GM12878 (cell line): ENCODE measurements at regions not wholly inside any gene's neighbourhood (a gene's known extent, or its start where the extent isn't known, plus 50 kb on each side); places are given as distances from the start of the nearest gene placed in this dataset.
"Not testable (repeated sequence)": the region's sequence is repeated elsewhere in the genome, so short reads cannot be mapped to it uniquely, and the experiment has no call there.

Source experiments
- ATAC-seq: fragments of 200-7000 bp; cut with Tn5 transposase; 3 replicates; pipeline ENCODE4 v1.9.1; 2020; ENCODE audit warnings: mild to moderate bottlenecking, moderate library complexity
- BruUV-seq: library from RNA; stranded (reverse); fragments of 400-500 nt; replicated peaks from 2 replicates; lab custom pipeline; 2021; lab: Mats Ljungman, UMichigan
- CTCF ChIA-PET: fragments of 300-600 bp; sonication (Branson Sonifier 250); formaldehyde crosslinking; extraction: SDS; loops from one replicate; lab custom pipeline; 2021; ENCODE audit warnings: inconsistent platforms; lab: Yijun Ruan, JAX
- POLR2A ChIA-PET: fragments of 350-600 bp; formaldehyde crosslinking; extraction: SDS; loops from one replicate; lab custom pipeline; 2021; ENCODE audit warnings: inconsistent platforms; lab: Charles Lee
- RAD21 ChIA-PET: fragments of 300-600 bp; sonication (Branson Sonifier 250); formaldehyde crosslinking; loops from one replicate; lab custom pipeline; 2023; ENCODE audit warnings: antibody characterized with exemption; ENCODE audit not compliant: unreplicated experiment; lab: Charles Lee
- SMC1A ChIA-PET: fragments of 300-600 bp; sonication (Branson Sonifier 250); formaldehyde crosslinking; loops from one replicate; lab custom pipeline; 2023; ENCODE audit not compliant: unreplicated experiment, uncharacterized antibody; lab: Charles Lee
- DNase-seq: peaks from one replicate; pipeline ENCODE4 v3.0.0-alpha.2; 2011; ENCODE audit warnings: low read depth, low spot score
- FAIRE-seq: peaks from 3 replicates; lab custom pipeline; 2011; peaks lifted over from hg19 to GRCh38; lab: Jason Lieb, UNC
- H2AFZ ChIP-seq: 2 replicates; pipeline ENCODE4 v1.6.0; 2011; ENCODE audit warnings: low read depth, low read length, control low read depth; ENCODE audit not compliant: control insufficient read depth
- H3K27ac ChIP-seq: 2 replicates; pipeline ENCODE4 v1.5.1; 2011; ENCODE audit warnings: control low read depth; ENCODE audit not compliant: control insufficient read depth, insufficient read depth
- H3K27me3 ChIP-seq, 2 experiments: replicated peaks in 1 of 2; 2 replicates each; pipeline versions ENCODE4 v1.6.0 to v1.6.1; 2011; ENCODE audit warnings: low read length in 1 of 2; ENCODE audit not compliant: control insufficient read depth in 2 of 2, insufficient read depth in 2 of 2
- H3K36me3 ChIP-seq, 2 experiments: 2 replicates each; pipeline ENCODE4 v1.5.1; 2011; ENCODE audit warnings: low read length in 1 of 2; ENCODE audit not compliant: control insufficient read depth in 2 of 2, insufficient read depth in 2 of 2
- H3K4me1 ChIP-seq: 2 replicates; pipeline ENCODE4 v1.6.1; 2011; ENCODE audit warnings: mild to moderate bottlenecking, low read length, moderate library complexity, mixed read lengths; ENCODE audit not compliant: control insufficient read depth, insufficient read depth
- H3K4me2 ChIP-seq: 2 replicates; pipeline ENCODE4 v1.6.0; 2011; ENCODE audit warnings: control low read depth; ENCODE audit not compliant: control insufficient read depth, insufficient read depth
- H3K4me3 ChIP-seq: fragments of 200-600 bp; sonication (generic); 2 replicates; pipeline ENCODE4 v1.5.1; 2016
- H3K79me2 ChIP-seq: 2 replicates; pipeline ENCODE4 v1.6.0; 2011; ENCODE audit warnings: low read length; ENCODE audit not compliant: control insufficient read depth, insufficient read depth
- H3K9ac ChIP-seq: 2 replicates; pipeline ENCODE4 v1.8.0; 2011; ENCODE audit warnings: low read length, control low read depth, mixed read lengths; ENCODE audit not compliant: control insufficient read depth, insufficient read depth
- H3K9me3 ChIP-seq: replicated peaks from 3 replicates; pipeline ENCODE4 v1.5.1; 2011; ENCODE audit warnings: mild to moderate bottlenecking, low read length; ENCODE audit not compliant: control insufficient read depth, insufficient read depth
- H4K20me1 ChIP-seq: 2 replicates; pipeline ENCODE4 v1.6.0; 2011; ENCODE audit not compliant: control insufficient read depth, insufficient read depth
- CBFB ChIP-seq: IDR thresholded peaks from 2 replicates; pipeline ENCODE4 v1.6.1; 2016; ENCODE audit warnings: antibody characterized with exemption, low read depth
- CUX1 ChIP-seq: IDR thresholded peaks from 2 replicates; pipeline ENCODE4 v1.6.1; 2012; ENCODE audit warnings: improper control_type of control experiment, low read depth, low read length; ENCODE audit not compliant: insufficient replicate concordance
- GATAD2B ChIP-seq: fragments of 450-650 bp; conservative IDR thresholded peaks from 2 replicates; pipeline ENCODE4 v1.6.1; 2017; ENCODE audit warnings: low read depth, mild to moderate bottlenecking, moderate library complexity
- HDGF ChIP-seq: fragments of 450-650 bp; IDR thresholded peaks from 2 replicates; pipeline ENCODE4 v1.6.1; 2016; ENCODE audit warnings: antibody characterized with exemption
- MTA2 ChIP-seq: fragments of 450-650 bp; IDR thresholded peaks from 2 replicates; pipeline ENCODE4 v1.6.1; 2016; ENCODE audit warnings: low read depth, mild to moderate bottlenecking, moderate library complexity
- WGBS: methylation state at CpG from one replicate; pipeline ENCODE4 v1.1.6; 2016; ENCODE audit warnings: low lambda C conversion rate; ENCODE audit not compliant: insufficient replicate concordance, insufficient coverage; ENCODE audit errors: missing lambda C conversion rate; 5-methylcytosine and 5-hydroxymethylcytosine counted together
- in situ Hi-C: fragments of 300-500 bp; cut with MboI; formaldehyde crosslinking; loops from 9 replicates; pipeline ENCODE4 v1.14.3; 2018; ENCODE audit warnings: mixed read lengths
- intact Hi-C: fragments of 100-400 bp; cut with micrococcal nuclease; formaldehyde crosslinking; loops from one replicate; pipeline ENCODE4 v1.14.2; 2022; ENCODE audit not compliant: unreplicated experiment

DNA sequence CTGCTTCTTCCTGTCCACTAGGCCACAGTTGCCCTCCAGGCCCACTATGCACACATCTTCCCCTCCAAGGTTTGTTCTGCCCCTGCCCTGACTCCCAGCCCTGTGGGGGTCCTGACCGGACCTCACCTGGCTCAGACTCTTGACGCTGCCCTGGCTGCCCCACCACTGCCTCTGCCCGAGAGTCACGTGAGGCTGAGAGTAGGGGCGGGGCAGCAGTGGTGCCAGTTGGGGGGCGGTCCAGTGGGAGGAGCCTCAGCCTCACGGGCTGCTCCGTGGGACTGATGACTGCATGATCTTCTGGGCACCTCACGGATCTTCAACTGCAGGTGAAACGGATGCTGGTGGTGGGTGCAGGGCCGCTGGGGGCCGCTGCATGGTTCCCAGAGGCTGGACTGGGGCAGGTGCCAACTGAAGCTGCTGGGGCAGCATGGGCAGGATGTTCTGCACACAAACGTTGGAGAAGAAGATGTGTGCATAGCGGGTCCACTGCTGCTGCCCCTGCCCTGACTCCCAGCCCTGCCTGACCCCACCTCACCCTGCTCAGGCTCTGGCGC lies 77.6 kb downstream of the HHIPL2 start:
- WGBS, result 35% methylated on average over 11 of the region's 15 CpGs
- H3K36me3 ChIP-seq, H3K4me3 ChIP-seq, H3K27ac ChIP-seq, SMC1A ChIA-PET, H4K20me1 ChIP-seq, in situ Hi-C loops, FAIRE-seq, RAD21 ChIA-PET, H3K9ac ChIP-seq, H2AFZ ChIP-seq, BruUV-seq, H3K9me3 ChIP-seq, H3K4me1 ChIP-seq, ATAC-seq, H3K27me3 ChIP-seq, CTCF ChIA-PET, H3K4me2 ChIP-seq, intact Hi-C loops, POLR2A ChIA-PET, DNase-seq, H3K79me2 ChIP-seq: not testable (repeated sequence)

DNA sequence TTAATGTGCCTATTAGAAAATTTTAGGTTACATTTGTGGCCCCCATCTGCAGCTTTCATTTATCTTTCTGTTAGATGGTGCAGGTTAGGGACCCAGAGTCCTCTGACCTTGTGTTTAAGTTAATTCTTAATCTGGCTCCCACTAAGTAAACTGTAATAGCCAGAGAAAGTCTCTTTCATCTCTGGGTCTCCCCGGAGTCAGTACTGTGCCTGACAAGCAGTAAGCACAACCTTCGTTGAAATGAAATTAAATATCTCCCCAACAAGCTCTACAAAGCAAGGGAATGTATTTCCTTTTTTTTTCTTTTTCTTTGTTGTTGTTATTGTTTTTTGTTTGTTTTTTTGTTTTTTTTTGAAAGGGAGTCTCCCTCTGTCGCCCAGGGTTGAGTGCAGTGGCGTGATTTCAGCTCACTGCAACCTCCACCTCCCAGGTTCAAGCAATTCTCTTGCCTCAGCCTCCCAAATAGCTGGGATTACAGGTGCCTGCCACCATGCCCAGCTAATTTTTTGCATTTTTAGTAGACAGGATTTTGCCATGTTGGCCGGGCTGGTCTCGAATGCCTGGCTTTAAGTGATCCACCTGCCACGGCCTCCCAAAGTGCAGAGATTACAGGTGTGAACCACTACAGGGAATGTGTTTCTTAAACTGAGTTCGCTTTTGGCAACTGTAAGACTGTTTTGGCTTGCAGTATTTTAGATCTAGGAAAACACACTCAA lies 81.6 kb downstream of the HHIPL2 start:
- H3K9ac ChIP-seq, result no peak overlapping the region
- RAD21 ChIA-PET, result interaction anchor here (1.0 to 4.6 kb wide), 10 partner anchors 124 to 988 kb away, joined by 3 to 50 read pairs (median 4); partner anchors contain the start of genes FAM177B and TAF1A
- SMC1A ChIA-PET, result interaction anchor here (0.9 to 2.5 kb wide), 4 partner anchors 117 to 170 kb away, joined by 3 to 37 read pairs (median 6); no protein-coding TSS in a partner anchor
- CTCF ChIA-PET, result interaction anchor here (0.7 to 7.0 kb wide), 15 partner anchors 11 to 658 kb away, joined by 3 to 119 read pairs (median 5); partner anchors contain the start of gene TAF1A
- H3K79me2 ChIP-seq, result no peaks in the 10 kb centered on the region
- no peaks in the 10 kb centered on the region for H3K4me1 ChIP-seq
- H4K20me1 ChIP-seq, result no peaks in the 10 kb centered on the region
- H3K4me2 ChIP-seq, result no peak overlapping the region
- H3K4me3 ChIP-seq, result no peak overlapping the region
- no peak overlapping the region for H3K27ac ChIP-seq
- no TSS peak for BruUV-seq
- no peak for DNase-seq
- in situ Hi-C loops, result loop anchor here (5.0 to 10.0 kb wide), 2 partner anchors 248 to 621 kb away; partner anchors contain the start of genes AIDA and BROX
- no peak for TF ChIP-seq GATAD2B
- no peak for TF ChIP-seq CBFB
- no peak for TF ChIP-seq HDGF
- no peak for TF ChIP-seq CUX1
- no peak for TF ChIP-seq MTA2
- TF ChIP-seq, all 136 proteins: peak for 0
- no peak for FAIRE-seq
- ATAC-seq, result no peak
- POLR2A ChIA-PET, result interaction anchor here (1.2 kb wide), 1 partner anchor 168 kb away, joined by 5 read pairs; no protein-coding TSS in a partner anchor
- H3K27me3 ChIP-seq, result peaks cover 2 to 5% of the 10 kb centered on the region in 2 experiments; a peak in 2 of 4 replicates
- H3K36me3 ChIP-seq, result no peaks in the 10 kb centered on the region
- no peak overlapping the region for H2AFZ ChIP-seq
- H3K9me3 ChIP-seq, result no peaks in the 10 kb centered on the region
- intact Hi-C loops, result loop anchor here (5.0 to 10.0 kb wide), 2 partner anchors 246 to 658 kb away; partner anchors contain the start of genes AIDA and BROX
- 89% methylated on average over 8 of the region's 8 CpGs for WGBS
